ENCODE measurements at regions not wholly inside any gene's neighbourhood (a gene's known extent, or its start where the extent isn't known, plus 50 kb on each side); places are given as distances from the start of the nearest gene placed in this dataset.
"Not testable (repeated sequence)": the region's sequence is repeated elsewhere in the genome, so short reads cannot be mapped to it uniquely, and the experiment has no call there.

DNA sequence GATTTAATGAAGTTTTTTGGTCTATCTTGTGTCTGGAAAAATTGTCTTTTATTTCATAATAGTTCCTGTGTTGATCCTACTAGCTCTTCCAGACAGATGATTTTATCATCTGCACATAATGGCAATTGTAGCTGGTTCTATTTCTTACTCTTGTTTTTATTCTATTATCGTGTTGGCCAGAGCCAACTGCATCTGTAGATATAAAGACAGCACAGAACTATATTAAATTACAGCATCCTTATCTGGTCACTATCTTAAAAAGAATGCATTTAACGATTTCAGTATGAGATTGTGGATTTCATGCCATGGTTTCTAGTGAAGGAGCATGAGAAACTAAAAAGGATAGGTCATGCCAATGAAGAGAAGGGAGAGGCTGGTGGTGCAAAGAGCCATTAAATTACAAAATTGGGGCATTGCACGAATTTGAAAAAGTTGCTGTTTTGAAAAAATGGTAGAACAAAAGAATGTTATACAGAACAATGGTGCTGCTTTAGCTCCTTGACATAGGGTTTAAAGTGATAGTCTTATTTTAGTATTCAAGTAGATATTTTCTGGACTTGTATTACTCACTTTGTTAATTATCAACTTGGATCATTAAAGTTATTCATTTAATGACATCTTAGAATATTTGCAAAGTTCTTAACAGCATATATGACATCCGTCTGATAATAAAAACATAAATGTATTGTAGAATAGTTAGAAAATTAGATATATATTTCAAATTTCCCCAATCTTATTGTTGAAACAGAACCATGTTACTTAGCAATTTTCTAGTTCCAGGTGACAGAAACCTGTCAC is 1250.3 kb downstream of the REEP3 start:
- TF ChIP-seq EP300 (IDR thresholded peaks at IDR 0.05) (no peak), POLR2A (IDR thresholded peaks at IDR 0.05) (no peak), CTCF (IDR thresholded peaks at IDR 0.05) (no peak)
- WGBS, 3 donors = 86 to 90% (median 88%) methylated on average over 4 of the region's 4 CpGs
- no peaks in the 10 kb centered on the region for H3K4me1 ChIP-seq (ENCODE audit: insufficient read depth)
- no peaks in the 10 kb centered on the region for H3K36me3 ChIP-seq
- H3K9me3 ChIP-seq = no peaks in the 10 kb centered on the region
- no peak for DNase-seq
- intact Hi-C loops (cut with DNase I) = no loop called here
- no peak overlapping the region for H3K27ac ChIP-seq
- no peaks in the 10 kb centered on the region for H3K27me3 ChIP-seq
- no peak overlapping the region for H3K4me3 ChIP-seq

DNA sequence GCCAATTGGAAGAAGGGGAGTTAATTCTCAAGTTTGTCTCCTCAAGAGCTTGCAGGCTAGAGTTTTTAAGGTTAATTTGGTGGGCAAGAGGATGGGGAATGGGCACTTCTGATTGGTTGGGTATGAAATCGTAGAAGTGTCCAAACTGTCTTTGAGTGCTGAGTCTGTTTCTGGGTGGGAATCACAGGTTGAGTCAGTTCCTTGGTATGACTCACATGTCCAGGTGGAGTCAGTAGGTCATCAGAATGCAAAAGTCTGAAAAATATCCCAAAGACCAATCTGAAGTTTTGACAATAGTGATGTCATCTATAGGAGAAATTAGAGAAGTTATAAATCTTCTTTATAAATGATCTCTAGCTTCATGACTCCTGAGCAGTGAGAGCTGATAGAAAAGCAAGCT is 1252.2 kb downstream of the REEP3 start:
- Histone ChIP-seq H3K27ac (no peak overlapping the region), H3K9me3 (no peaks in the 10 kb centered on the region), H3K27me3 (no peaks in the 10 kb centered on the region), H3K36me3 (no peaks in the 10 kb centered on the region), H3K4me3 (no peak overlapping the region), H3K4me1 (ENCODE audit: insufficient read depth) (no peaks in the 10 kb centered on the region)
- DNase-seq = no peak
- TF ChIP-seq EP300 (IDR thresholded peaks at IDR 0.05) (no peak), CTCF (IDR thresholded peaks at IDR 0.05) (no peak), POLR2A (IDR thresholded peaks at IDR 0.05) (no peak)
- intact Hi-C loops (cut with DNase I) = no loop called here
- WGBS, 3 donors = 70 to 94% (median 93%) methylated on average over 1 of the region's 1 CpG

- WGBS, 3 donors = 90 to 96% (median 92%) methylated on average over 7 of the region's 7 CpGs
- H3K4me3 ChIP-seq; intact Hi-C loops (cut with DNase I): not testable (repeated sequence)
Observed at GRCh38 chr10:64784451-64784850, 1263.2 kb downstream of the REEP3 start.

DNA sequence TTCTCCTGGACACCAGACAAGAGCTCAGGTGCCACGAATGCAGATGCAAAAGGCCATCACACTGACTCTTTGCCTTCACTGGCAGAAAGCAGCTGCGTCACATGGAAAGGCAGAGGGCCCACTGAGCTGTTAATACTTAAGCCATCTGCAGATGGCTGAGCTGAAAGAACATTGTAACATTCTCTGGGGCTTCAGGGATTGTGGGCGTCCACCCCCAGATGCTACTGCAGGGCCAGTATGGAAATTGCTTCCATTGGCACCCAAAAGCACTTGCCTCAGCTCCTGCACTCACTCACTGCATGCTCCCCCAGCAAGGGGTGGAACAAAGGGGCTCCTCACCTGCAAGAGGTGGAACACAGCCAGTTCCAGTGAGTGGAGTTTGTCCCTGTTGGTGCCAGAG is 1264.6 kb downstream of the REEP3 start:
- no peaks in the 10 kb centered on the region for H3K27me3 ChIP-seq
- intact Hi-C loops (cut with DNase I) = no loop called here
- H3K4me1 ChIP-seq (ENCODE audit: insufficient read depth) = no peaks in the 10 kb centered on the region
- TF ChIP-seq CTCF (IDR thresholded peaks at IDR 0.05) (no peak), POLR2A (IDR thresholded peaks at IDR 0.05) (no peak), EP300 (IDR thresholded peaks at IDR 0.05) (no peak)
- no peak overlapping the region for H3K27ac ChIP-seq
- no peaks in the 10 kb centered on the region for H3K9me3 ChIP-seq
- 82 to 94% (median 86%) methylated on average over 3 of the region's 3 CpGs for WGBS, 3 donors
- no peak for DNase-seq
- no peaks in the 10 kb centered on the region for H3K36me3 ChIP-seq
- no peak overlapping the region for H3K4me3 ChIP-seq

More at GRCh38 chr10:64784451-64784850, 1263.2 kb downstream of the REEP3 start:
- H3K36me3 ChIP-seq; H3K27me3 ChIP-seq; H3K9me3 ChIP-seq; H3K4me1 ChIP-seq (ENCODE audit: insufficient read depth); H3K27ac ChIP-seq; DNase-seq: not testable (repeated sequence)

DNA sequence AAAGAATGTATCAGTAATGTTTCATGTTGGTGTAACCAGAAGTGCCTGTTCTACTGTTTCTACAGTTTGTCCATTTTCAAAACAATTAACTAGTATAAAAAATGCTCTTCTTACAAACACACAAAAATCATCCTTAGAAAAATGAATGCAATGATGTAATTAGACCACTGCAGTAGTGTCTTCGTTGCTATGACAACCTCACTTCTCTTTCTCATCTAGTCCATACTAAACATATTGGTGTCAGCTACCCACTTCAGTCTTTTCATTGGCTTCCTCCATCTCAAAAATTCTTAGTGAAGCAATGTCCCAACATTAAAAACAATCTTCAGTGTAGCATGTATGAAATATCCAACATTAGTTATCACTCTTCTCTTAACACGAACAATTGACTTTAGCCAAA is 1265.8 kb downstream of the REEP3 start:
- Histone ChIP-seq H3K36me3 (no peaks in the 10 kb centered on the region), H3K4me1 (ENCODE audit: insufficient read depth) (no peaks in the 10 kb centered on the region), H3K4me3 (no peak overlapping the region), H3K27me3 (no peaks in the 10 kb centered on the region), H3K27ac (no peak overlapping the region), H3K9me3 (no peaks in the 10 kb centered on the region)
- 82 to 87% (median 86%) methylated on average over 2 of the region's 2 CpGs for WGBS, 3 donors
- no peak for DNase-seq
- TF ChIP-seq CTCF (IDR thresholded peaks at IDR 0.05) (no peak), EP300 (IDR thresholded peaks at IDR 0.05) (no peak), POLR2A (IDR thresholded peaks at IDR 0.05) (no peak)
- intact Hi-C loops (cut with DNase I) = no loop called here
